Ovary (tissue), 7 donors: ENCODE measurements at regions not wholly inside any gene's neighbourhood (a gene's known extent, or its start where the extent isn't known, plus 50 kb on each side); places are given as distances from the start of the nearest gene placed in this dataset.
"Not testable (repeated sequence)": the region's sequence is repeated elsewhere in the genome, so short reads cannot be mapped to it uniquely, and the experiment has no call there.

Experiments used
- DNase-seq, 5 donors: peaks; one replicate each; pipeline ENCODE4 v3.0.0-alpha.2; 2019 to 2020
- H3K27ac ChIP-seq, 2 donors: fragments of 200-600 bp; one replicate each; pipeline versions ENCODE4 v1.5.1 to v1.8.0; 2019 to 2022
- H3K27me3 ChIP-seq: fragments of 200-600 bp; one replicate; pipeline ENCODE4 v1.8.0; 2022
- H3K36me3 ChIP-seq: fragments of 200-600 bp; sonication (generic); one replicate; pipeline ENCODE4 v1.5.1; 2019
- H3K4me1 ChIP-seq: one replicate; pipeline ENCODE4 v1.8.1; 2013; ENCODE audit warnings: mild to moderate bottlenecking, moderate library complexity; ENCODE audit not compliant: insufficient read depth
- H3K4me3 ChIP-seq: fragments of 200-600 bp; sonication (generic); one replicate; pipeline ENCODE4 v1.5.1; 2017
- H3K9me3 ChIP-seq, 2 donors: fragments of 200-600 bp in 1 of 2; sonication (generic) in 1 of 2; one replicate each; pipeline versions ENCODE4 v1.5.1 to v1.8.1; 2013 to 2019; ENCODE audit warnings: mild to moderate bottlenecking in 1 of 2, moderate library complexity in 1 of 2
- EP300 ChIP-seq: sonication (generic); formaldehyde crosslinking; IDR thresholded peaks from one replicate; pipeline ENCODE4 v1.6.1; 2017; ENCODE audit warnings: antibody characterized with exemption
- POLR2A ChIP-seq: fragments of 450-650 bp; IDR thresholded peaks from one replicate; pipeline ENCODE4 v1.6.1; 2017; ENCODE audit warnings: antibody characterized with exemption, mild to moderate bottlenecking, moderate library complexity
- WGBS, 3 donors: extraction: QIAGEN DNeasy Blood & Tissue Kit in 1 of 3; methylation state at CpG; one replicate each; pipeline versions ENCODE4 v1.1.5 to v1.1.7; 2013 to 2017; 5-methylcytosine and 5-hydroxymethylcytosine counted together
- intact Hi-C, 4 donors: fragments of 100-400 bp; cut with DNase I; formaldehyde crosslinking; loops; one replicate each; pipeline versions ENCODE4 v1.11.0 to v1.15.1; 2022 to 2023
- TF ChIP-seq, protein P1 (sequence below), 3 donors: fragments of 450-650 bp in 2 of 3; fragments of 200-600 bp in 1 of 3; IDR thresholded peaks; one replicate each; pipeline versions ENCODE4 v1.5.1 to v1.8.0; 2016 to 2022; ENCODE audit warnings: antibody characterized with exemption in 3 of 3, mild to moderate bottlenecking in 1 of 3
- donor health status: DM: no; HTN: no; CAD: no; lungs with moderate emphysema.
- donor health status: DM: no; HTN: no; CAD: no.
- donor health status: Bipolar disorder and iron deficiency.
- donor health status: DM: no; HTN: no; CAD: no.
- donor health status: DM: yes; HTN: yes; CAD: no.

DNA sequence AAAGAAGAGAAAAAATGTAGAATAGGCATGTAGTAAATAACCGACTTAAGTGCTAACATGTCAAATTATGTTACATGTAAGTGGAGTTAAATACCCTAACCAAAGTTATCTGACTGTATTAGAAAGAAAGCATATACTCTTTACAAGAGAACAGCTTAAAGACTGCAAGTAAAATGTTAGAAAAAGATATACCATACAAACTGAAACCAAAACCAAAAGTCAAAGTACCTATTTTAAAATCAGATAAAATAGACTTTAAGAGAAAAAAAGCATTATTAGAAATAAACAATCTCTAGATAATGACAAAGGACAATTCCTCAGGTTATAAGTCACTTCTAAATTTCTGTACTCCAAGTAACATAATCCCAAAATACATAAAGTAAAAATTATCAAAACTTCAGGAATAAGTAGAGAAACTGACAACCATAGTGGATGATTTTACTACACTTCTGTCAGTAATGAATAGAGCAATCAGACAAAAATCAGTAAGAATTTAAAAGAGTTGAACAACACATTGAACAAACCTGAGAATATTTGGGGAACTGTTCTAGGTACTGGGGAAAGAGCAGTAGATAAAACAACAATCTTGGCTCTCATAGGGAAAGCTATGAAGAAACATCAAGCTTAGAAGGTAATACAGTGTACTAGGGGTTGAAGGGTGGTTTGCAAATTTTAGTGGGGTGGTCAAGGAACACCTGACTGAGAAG, 127.3 kb downstream of the TBX19 start:
- DNase-seq = no peak
- TF ChIP-seq, protein P1, sequence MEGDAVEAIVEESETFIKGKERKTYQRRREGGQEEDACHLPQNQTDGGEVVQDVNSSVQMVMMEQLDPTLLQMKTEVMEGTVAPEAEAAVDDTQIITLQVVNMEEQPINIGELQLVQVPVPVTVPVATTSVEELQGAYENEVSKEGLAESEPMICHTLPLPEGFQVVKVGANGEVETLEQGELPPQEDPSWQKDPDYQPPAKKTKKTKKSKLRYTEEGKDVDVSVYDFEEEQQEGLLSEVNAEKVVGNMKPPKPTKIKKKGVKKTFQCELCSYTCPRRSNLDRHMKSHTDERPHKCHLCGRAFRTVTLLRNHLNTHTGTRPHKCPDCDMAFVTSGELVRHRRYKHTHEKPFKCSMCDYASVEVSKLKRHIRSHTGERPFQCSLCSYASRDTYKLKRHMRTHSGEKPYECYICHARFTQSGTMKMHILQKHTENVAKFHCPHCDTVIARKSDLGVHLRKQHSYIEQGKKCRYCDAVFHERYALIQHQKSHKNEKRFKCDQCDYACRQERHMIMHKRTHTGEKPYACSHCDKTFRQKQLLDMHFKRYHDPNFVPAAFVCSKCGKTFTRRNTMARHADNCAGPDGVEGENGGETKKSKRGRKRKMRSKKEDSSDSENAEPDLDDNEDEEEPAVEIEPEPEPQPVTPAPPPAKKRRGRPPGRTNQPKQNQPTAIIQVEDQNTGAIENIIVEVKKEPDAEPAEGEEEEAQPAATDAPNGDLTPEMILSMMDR (IDR thresholded peaks at IDR 0.05) = no peak
- TF ChIP-seq POLR2A (no peak), EP300 (no peak)
- no peak overlapping the region for H3K4me3 ChIP-seq
- 88 to 98% (median 92%) methylated on average over 1 of the region's 1 CpG for WGBS, 3 donors
- no peak overlapping the region for H3K27ac ChIP-seq
- no peaks in the 10 kb centered on the region for H3K4me1 ChIP-seq
- no peaks in the 10 kb centered on the region for H3K36me3 ChIP-seq
- no peaks in the 10 kb centered on the region for H3K9me3 ChIP-seq
- intact Hi-C loops = no loop called here
- H3K27me3 ChIP-seq = no peaks in the 10 kb centered on the region

DNA sequence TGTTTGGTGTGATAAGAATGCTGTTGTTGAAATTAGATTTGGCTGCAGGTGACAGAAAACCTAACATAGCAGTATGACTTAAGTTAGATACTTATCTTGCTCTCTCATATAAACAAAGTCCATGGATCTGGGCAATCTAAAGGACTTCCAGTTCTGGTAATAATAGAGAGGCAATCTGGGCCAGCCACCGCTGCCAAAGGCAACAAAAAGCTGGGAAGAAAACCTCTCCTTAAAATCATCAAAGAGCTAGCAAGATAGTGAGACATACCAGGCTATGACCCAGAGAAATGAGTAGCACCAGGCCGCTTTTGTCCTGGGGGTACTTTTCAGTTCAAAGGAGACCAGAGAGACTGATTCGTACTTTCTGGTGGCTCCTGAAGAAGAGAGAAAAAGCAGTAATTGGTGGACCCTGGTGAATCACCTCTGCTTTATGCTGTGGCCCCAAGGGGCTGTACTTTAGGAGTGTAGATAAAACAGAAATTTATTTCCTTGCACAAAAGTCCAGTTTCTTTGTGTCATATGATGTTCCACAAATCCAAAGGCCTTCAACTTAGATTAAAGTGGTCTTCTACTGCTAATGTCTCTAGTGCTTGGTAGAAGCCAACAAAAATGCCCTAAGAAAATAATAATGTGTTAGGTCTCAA, 125.4 kb downstream of the TBX19 start:
- no peak for DNase-seq
- Histone ChIP-seq H3K4me3 (no peak overlapping the region), H3K36me3 (no peaks in the 10 kb centered on the region), H3K9me3 (no peaks in the 10 kb centered on the region), H3K4me1 (peaks cover 3% of the 10 kb centered on the region), H3K27ac (no peak overlapping the region), H3K27me3 (no peaks in the 10 kb centered on the region)
- intact Hi-C loops = no loop called here
- TF ChIP-seq EP300 (no peak), POLR2A (no peak)
- TF ChIP-seq, protein P1 (IDR thresholded peaks at IDR 0.05) = no peak
- 79 to 86% (median 84%) methylated on average over 3 of the region's 3 CpGs for WGBS, 3 donors

GRCh38 chr1:168403140-168403539, 122.5 kb downstream of the TBX19 start:
- no peaks in the 10 kb centered on the region for H3K9me3 ChIP-seq
- intact Hi-C loops = no loop called here
- TF ChIP-seq, protein P1 (IDR thresholded peaks at IDR 0.05) = no peak
- TF ChIP-seq POLR2A (no peak), EP300 (no peak)
- H3K4me1 ChIP-seq = peaks cover 3% of the 10 kb centered on the region
- no peak overlapping the region for H3K27ac ChIP-seq
- H3K27me3 ChIP-seq = no peaks in the 10 kb centered on the region
- 88 to 95% (median 91%) methylated on average over 2 of the region's 2 CpGs for WGBS, 3 donors
- H3K36me3 ChIP-seq = no peaks in the 10 kb centered on the region
- H3K4me3 ChIP-seq = no peak overlapping the region
- DNase-seq = no peak

- not testable (repeated sequence) for DNase-seq
Observed at GRCh38 chr1:168402466-168402865, 121.8 kb downstream of the TBX19 start.

GRCh38 chr1:168401341-168401740, 120.7 kb downstream of the TBX19 start:
- intact Hi-C loops = no loop called here
- Histone ChIP-seq H3K27me3 (no peaks in the 10 kb centered on the region), H3K4me3 (no peak overlapping the region), H3K9me3 (no peaks in the 10 kb centered on the region), H3K27ac (no peak overlapping the region), H3K4me1 (peaks cover 3% of the 10 kb centered on the region), H3K36me3 (no peaks in the 10 kb centered on the region)
- DNase-seq = no peak
- 93 to 99% (median 95%) methylated on average over 3 of the region's 3 CpGs for WGBS, 3 donors
- TF ChIP-seq EP300 = no peak
- no peak for TF ChIP-seq POLR2A
- TF ChIP-seq, protein P1 (IDR thresholded peaks at IDR 0.05) = no peak

More at GRCh38 chr1:168402466-168402865, 121.8 kb downstream of the TBX19 start:
- H3K4me3 ChIP-seq, H3K27me3 ChIP-seq, H3K27ac ChIP-seq, intact Hi-C loops, H3K9me3 ChIP-seq, H3K4me1 ChIP-seq, H3K36me3 ChIP-seq: not testable (repeated sequence)
- 18 to 26% (median 23%) methylated on average over 3 of the region's 3 CpGs for WGBS, 3 donors
